Hematopoietic multipotent progenitor cell treated with erythropoietin and hydrocortisone succinate and interleukin-3 and kit ligand, for 17 days (in vitro differentiated cells): ENCODE measurements at regions not wholly inside any gene's neighbourhood (a gene's known extent, or its start where the extent isn't known, plus 50 kb on each side); places are given as distances from the start of the nearest gene placed in this dataset.

Source experiments
- DNase-seq: peaks from one replicate; pipeline ENCODE4 v3.0.0-alpha.2; 2015; ENCODE audit warnings: low spot score

DNA sequence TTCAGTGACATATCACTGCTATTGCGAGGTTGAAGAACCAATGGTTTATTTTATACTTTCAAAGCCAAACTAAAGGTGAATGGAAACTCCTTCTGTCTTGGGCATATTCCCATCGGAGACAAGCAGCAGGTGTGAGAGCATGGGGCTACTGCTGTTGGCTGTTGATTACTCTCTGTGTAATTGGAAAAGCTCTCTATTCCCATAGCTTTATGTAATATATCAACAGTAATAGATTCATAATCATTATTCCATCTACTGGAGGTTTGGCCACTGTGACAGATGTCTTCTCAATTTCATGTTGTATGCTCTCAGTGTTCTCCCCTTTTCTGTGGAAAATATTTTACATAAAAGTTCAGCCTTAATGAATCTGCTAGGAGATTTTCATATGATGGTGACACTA is 352.0 kb downstream of the BTG1 start:
- no peak for DNase-seq

DNA sequence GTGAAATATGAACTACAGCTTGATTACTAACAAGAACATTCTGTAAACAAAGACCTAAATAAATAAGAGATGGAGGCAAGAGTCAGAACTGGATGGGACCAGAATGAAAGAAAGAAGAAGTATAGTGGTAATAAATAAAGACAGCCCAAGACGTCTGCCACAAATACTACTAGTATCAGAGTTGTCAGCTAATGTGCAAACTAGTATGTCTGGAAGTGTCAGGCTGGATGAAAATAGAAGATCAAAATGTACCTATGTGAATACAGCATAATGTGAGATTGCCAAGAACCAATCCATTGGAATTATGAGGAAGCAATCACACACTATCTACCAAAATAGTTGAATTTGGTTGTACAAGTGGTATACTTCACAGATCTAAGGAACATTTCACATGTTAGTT is 353.0 kb downstream of the BTG1 start:
- DNase-seq: no peak

DNA sequence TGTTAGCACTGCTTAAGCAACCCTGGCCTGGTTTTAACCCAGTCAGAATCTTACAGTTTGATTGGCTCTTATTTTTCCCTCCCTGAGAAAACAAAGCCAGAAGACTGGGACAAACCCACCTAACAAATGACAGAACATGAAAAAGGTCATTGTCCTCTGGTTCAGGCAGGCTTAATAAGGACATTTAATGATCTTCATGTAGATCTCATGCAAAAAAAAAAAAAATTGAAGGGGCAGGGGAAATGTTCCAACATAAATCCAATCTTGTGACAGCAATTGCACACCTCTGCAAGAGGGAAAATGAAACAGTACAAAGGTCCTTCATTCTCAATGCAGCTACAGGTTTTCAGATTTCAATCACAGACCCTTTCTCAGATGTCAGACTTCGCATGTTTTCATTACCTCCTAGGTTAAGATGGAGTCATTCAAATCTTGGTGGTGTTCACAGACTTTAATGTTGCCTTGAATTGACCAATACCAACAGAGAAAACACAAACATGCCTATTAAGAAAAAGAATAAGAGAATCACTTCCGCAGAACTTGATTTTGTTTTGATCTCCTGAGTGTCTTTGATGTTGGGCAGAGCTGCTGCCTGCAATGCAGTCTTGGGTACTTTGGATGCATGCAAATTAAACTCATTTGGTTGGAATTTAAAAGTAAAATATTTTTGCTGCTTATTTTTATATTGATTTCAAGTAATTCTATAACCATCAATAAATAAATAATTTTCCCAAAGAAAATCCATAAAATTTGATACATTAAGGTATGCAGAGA is 359.0 kb downstream of the BTG1 start:
- DNase-seq: no peak

DNA sequence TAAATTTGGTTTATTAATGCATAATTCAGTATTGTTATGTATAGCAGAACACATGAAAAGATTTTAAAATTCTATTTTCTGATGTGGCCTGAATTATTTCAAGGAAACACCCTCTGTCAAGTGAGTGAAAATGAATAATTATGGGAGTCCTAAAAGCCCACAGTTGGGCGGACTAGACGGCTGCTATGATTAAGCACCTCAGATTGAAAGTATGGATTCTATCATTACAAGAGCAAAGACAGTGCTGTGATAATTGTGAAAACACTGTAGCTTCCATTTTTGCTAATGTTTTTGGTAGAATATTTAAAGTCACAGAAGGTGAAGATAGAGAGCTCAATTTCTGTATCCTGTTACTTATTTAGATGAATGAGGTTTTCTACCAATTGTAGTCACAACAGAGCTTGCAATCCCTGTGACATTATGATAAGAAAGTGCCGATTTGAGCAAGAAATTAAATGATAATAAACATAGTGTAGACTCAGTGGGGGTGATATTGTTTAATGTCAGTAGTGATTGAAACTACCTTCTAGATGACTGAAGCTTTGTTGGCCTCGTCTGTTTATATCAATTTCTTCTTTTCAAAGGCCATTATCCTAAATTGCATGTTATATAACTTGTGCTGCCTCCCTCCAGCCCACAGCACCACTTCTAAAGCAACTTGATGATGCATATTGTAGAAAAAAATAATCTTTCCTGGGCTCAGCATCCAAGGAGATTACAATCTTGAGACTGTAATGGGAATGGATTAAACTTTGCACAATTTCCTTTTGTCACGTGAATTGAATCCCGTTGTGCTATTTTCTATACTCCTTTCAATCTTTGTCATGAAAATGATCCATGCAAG is 359.8 kb downstream of the BTG1 start:
- DNase-seq: no peak

DNA sequence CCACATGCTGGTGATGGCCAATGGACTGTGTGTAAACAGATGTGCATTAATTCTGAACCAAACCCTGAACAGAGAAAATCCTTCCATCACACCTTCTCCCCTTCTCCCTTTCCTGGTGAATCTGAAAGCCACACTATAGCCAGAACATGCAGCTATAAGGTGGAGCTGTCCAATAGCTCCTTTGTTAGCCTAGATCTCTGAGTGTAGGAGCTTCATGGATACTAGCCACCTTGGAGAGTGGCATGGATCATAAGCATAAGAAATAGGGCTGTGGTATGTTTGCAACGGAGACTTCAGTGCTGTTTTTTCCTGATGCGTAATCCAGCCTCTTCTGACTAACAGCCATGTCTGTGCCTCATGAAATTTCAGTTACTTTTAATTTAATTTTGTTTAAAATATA is 364.5 kb downstream of the BTG1 start:
- no peak for DNase-seq

DNA sequence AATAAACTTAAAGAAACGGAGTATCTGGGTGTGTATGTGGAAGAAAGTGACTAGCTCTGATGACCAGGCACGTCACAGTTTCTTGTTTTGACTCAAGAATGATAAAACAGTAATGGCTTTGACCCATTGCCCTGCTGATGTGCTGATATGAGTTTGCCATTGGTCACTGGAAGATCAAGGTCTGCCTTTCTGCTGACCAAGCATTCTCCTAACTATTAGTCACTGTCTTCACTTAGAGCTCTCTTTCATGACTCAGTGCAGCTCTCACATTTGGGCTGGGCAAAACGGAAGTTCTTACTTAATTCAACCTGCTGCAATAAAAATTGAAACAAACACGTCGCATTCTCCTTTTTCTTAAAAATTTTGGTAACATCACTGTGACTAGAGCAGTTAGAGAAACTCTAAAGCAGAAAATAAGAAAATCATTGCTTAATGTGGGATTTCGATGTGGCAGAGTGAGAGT is 366.7 kb downstream of the BTG1 start:
- no peak for DNase-seq

DNA sequence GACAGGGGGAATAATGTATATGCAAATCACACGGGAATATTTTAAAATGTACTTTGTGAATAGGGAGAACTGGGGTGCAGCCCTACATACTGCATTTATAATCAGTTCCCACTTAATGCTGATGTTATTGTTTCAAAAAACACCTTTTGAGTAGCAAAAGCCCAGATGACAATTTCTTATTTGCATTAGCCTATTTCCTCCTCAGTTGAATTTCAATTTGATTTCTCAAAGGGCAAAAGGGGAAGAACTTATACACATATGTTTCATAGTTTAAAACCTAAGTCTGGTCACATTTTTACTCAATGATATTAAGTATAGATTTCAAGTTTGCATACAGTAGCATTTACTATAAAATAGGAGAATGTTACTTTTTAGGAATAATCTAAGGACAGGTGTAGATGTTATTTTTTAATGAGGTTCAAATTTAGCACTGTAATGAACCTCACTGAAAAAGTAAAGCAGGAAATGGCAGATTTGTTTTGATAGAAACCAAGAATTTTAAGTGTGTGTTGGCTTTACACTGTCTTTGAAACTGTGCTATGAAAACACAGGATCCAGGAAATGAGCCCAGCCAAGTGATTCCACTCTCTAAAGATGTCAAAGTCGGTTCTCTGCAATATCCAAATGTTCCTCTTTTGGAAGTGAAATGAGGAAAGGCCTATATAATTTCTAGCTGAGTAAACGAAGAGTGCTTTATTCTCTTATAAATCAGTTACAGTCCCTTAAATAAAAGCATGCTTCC is 367.4 kb downstream of the BTG1 start:
- DNase-seq: no peak

DNA sequence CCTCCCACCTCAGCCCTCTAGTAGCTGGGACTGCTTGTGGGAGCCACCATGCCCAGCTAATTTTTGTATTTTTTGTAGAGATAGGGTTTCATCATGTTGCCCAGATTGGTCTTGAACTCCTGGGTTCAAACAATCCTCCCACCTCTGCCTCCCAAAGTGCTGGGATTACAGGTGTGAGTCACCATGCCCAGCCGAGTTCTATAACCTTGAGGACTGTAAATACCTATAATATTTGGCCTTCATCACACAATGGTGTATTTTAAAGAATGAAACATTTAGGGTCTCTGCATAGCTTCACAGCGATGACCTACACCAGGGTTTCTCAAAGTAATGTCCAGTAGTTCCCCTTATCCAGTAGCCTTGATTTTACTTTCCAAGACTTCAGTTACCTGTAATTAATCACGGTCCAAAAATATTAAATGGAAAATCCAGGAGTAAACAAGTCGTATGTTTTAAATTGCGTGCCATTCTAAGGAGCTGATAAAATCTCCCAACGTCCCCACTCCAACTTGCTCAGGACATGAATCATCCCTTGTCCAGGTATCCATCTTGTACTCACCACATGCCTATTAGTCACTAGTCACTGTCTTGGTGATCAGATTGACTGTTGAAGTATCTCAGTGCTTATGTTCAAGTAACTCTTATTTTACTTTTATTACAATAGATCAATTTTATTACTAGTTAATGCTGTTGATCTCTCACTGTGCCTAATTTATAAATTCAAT is 368.2 kb downstream of the BTG1 start:
- no peak for DNase-seq

DNA sequence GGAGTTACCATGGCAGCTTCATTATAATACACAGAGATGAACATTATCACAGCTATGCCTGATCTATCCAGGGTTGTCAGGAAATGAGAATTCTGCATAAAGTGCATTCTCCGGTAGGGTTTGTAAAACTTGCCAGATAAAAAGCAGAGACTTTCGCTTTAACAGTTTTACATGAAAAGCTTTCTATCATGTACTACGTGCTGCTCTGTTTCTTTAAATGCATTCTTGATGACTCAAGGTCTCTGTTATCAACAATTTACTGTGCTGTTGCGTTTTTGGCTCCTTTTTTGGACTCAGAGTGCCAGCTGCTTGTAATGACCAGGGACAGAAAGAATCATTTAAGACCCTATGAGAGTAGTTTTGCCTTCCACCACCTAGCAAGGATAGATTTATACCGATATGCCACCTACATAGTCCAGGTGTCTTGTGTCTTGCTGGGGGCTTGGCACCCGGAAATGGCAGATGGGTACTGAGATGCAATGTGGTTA is 371.2 kb downstream of the BTG1 start:
- DNase-seq: no peak

DNA sequence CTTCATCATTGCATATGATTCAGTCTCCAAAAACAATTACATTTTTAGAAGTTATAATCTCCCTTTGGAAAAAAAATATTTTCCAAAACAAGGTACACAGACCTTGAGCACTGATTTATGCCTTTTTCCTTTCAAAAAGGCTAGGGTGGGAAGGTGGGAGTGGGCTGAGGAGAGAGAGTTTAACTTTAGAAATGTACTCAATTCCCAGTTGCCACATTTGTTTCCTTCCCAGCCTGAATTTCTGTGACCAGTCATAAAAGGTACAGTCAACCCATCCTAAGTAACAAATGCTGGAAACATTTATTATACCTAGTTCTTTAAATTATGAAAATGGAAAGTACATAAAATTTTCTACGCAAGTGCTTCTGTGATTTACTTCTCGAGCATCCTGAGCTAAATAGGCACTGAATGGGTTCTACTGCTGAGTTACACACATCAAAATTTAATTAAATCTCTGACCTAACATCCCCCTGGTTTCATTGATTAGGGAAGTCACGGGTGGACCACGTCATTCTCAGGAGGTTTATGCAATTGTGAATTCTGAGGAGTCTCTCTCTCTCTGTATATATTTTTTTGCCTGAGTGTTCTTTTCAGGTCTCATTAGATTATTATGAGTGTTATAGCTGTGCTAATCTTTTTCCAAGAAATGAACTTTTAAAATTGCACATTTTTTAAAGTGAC is 371.8 kb downstream of the BTG1 start:
- no peak for DNase-seq

DNA sequence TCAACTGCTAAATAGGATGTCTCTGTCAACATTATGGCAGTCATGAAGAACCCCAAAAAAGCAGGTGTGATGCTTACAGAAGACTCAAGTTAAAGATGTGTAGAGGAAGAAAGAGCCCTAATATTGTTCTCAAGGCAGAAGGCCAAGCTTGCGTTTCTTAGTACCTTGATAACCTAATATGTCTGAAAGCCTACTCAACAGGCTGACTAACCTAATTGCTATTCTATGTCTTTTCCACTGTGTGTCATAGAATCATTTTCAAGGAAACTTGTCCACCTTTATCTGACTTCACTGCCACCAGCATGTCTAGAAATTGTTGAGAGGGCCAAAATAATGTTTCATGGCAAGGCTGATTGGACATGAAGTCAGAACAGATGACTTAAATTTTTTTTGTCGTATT is 373.2 kb downstream of the BTG1 start:
- no peak for DNase-seq

DNA sequence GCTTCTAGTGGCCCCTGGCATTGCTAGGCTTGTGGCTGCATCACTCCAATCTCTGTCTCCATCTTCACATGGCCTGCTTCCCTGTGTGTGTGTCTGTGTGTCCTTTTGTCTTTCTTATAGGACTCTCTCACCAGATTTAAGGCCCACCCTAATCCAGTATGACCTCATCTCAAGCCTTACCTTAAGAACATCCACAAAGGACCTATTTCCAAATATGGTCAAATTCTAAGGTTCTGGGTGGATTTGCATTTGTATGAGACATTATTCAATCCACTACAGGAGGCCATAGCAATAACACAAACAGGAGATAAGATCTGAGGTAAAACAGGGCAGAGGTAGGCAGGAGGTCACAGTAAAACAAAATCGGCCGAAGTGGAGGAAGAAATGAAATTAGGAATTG is 375.9 kb downstream of the BTG1 start:
- DNase-seq: no peak

DNA sequence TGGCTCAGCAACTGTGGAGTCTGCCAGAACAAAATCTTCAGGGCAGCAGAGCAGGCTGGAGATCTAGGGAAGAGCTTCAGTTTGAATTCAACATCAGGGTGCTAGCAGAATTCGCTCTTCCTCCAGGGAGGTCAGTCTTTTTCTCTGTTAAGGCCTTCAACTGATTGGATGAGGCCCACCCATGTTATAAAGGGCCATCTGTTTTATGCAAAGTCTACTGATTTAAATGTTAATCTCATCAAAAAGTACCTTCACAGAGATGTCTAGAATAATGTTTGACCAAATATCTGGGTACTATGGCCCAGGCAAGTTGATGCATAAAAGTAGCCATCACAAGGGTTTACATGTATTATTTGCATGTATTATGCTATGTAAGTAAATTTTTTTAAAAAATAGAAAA is 378.4 kb downstream of the BTG1 start:
- no peak for DNase-seq

DNA sequence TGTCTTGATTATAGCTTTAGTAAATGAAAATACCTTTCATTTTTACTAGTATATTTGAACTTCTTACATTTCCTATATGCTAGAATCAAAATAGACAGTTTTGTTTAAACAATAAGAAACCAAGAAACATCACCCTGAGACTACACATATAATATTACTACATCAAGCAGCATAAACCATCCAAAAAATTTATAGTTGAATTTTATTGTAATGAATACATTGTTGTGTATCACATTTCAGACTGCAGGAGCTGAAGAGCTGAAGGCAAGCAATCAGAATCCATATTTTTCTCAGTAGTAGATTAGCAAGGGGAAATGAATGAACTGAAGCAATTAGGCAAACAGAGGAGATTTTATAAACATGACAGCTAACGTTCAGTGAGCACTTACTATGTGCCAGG is 379.2 kb downstream of the BTG1 start:
- no peak for DNase-seq

DNA sequence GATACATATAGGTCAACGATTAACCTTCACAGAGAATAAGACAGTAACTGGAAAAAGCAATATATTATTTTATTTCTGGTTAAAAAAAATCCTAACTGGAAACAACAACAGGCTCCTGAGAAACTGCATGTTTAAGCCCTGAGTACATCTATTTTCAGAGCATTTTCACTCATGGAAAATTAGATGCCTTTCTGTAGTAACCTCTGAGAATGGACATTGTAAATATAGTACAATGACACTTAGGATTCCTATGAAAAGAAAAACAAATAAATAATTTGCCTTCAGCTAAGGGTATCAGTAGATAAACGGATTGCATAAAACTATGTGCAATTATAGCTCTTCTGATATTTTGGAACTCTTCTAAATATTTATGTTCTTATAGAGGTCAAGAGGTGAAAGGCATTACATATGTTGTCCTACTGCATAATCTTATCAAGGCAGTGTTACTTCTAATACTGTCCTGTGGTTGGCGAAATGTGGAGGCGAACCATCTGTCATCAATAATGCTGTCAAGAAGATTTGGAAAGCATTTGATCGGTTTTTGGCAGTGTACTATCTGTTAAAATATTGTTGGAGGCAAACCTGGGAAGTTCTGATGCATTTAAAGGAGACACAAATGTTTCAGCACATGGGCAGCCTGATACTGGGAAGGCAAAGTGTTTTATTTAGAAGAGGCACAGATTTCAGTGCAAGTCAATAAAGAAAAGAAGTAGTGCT is 381.8 kb downstream of the BTG1 start:
- no peak for DNase-seq

DNA sequence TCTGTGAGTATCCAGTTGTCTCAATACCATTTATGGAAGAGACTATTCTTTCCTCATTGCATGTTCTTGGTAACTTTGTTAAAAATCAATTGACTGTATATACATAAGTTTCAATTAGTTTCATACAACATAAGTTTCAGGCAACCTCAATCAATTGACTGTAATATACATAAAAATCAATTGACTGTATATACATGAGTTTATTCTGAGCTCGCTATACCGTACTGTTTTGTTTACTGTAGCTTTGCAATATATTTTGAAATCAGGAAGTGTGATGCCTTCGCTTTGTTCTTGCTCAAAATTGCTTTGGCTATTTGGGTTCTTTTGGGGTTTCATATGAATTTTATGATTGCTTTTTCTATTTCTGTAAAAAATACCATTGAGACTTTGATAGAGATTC is 392.0 kb downstream of the BTG1 start:
- DNase-seq: no peak

DNA sequence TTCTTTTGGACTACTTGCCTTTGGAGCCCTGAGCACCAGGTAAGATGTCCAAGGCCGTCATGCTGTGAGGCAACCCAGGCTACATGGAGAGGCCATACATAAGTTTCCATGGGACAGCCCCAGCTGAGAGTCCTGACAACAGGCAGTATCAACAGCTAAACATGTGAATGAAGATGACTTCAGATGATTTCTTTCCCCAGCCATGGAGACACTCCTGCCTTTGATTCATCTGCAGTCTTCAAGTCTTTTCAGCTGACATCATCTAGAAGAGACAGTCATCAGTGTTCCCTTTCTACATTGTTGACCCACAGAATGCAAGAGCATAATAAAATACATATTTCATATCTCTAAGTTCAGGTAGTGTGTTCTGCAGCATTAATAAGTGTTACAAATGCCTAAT is 398.7 kb downstream of the BTG1 start:
- no peak for DNase-seq

DNA sequence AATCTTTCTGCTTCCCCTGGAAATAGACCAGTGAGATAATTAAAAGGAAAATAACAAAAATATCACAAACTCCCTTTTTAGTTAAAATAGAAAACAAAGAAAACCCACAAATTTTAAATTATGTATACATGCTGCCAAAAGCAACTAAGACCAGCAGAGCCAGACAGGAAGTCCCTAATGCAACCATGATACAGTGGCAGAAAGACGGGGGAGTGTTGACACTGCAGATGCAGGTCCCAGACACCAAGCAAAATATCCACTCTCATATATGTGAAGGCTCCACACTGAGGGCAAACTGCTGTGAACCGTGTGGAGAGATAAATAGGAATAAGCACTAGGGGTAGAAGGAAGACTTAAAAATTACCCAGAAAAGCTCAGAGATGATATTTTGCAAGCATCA is 401.0 kb downstream of the BTG1 start:
- DNase-seq: no peak

DNA sequence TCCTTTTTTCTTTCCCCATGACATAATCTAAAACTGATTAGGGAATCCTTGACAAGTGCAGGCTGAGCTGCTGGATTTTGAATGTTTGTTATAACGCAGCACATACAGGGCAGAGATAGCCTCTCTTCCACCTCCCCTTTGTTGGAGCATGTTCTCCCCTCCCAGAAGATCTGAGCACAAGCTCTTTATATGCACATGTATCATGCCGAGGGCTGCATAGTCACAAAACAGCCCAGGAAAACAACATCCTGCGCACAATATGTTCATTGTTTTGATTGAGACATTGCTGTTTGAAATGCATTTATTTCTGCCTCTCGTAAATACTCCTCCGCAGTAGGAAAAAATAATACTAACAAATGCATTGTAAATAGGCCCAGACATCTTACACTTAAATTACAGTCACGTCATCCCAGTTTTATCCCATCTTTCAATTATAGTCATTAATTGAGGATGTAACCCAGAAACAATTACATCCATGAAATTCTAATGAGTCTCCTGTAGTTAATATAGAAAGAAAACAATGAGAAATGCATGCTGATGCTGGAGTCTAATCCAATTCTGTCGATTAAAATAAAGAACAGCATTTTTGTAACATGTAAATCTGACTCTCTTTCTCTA is 401.8 kb downstream of the BTG1 start:
- no peak for DNase-seq

DNA sequence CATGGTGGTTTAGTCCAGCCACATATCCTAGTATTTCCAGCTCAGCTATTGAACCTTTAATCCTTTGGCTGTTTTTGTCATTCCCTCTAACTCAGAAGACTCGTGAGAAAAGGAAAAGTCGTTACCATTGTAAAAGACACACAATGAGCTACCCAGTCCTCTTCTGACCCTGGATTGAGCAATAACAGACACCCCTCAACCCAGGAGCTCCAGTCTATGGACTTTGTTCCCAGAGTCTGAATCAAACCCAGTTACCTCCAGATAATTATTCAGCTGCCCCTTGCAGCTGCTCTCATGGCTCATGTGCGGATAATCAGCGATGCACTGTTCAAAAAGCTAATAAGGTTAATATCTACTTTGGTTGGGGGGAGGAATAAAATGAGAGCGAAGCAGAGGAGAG is 402.4 kb downstream of the BTG1 start:
- DNase-seq: no peak
